ENCODE measurements at regions not wholly inside any gene's neighbourhood (a gene's known extent, or its start where the extent isn't known, plus 50 kb on each side); places are given as distances from the start of the nearest gene placed in this dataset.

DNA sequence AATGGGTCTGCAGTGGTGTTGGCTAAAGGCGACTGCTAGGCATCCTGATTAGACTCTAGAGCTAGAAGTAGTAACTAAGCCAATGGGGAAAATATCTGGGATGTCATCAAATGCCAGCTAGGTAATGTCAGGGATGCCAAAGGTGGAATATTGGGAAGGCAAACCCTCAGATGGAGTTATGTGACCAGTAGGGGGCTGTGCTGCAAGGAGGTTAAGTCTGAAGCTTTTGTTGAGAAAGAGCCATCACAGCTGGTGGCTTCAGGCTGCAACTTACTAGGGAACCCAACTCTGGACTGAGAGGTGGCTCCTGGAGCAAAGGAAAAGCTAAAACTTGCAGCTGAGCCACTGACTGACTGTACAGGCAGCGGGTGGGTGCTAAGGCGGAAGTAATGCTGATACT is 576.9 kb upstream of the GHITM start:
- TF ChIP-seq CTCF (IDR thresholded peaks at IDR 0.05; ENCODE audit: borderline replicate concordance, extremely low read depth, insufficient read depth) = no peak
- Histone ChIP-seq H3K4me3 (ENCODE audit: low read length in 3 of 3) (no peak overlapping the region), H3K36me3 (ENCODE audit: control insufficient read depth in 2 of 3, insufficient read depth in 3 of 3, low read length in 3 of 3) (no peaks in the 10 kb centered on the region), H3K9ac (ENCODE audit: low read length in 3 of 3) (no peak overlapping the region), H3K4me1 (ENCODE audit: control insufficient read depth in 2 of 3, insufficient read depth in 2 of 3, low read depth in 1 of 3, low read length in 3 of 3) (no peaks in the 10 kb centered on the region), H3K9me3 (ENCODE audit: control insufficient read depth in 2 of 3, insufficient read depth in 1 of 3, low read length in 3 of 3) (no peaks in the 10 kb centered on the region), H3K27me3 (ENCODE audit: control insufficient read depth, insufficient read depth, low read length) (no peaks in the 10 kb centered on the region), H3K27ac (ENCODE audit: low read depth in 2 of 2, low read length in 2 of 2) (no peak overlapping the region)
- intact Hi-C loops (cut with DNase I) = no loop called here
- DNase-seq (no peak), FAIRE-seq (no peak)

- H3K9ac ChIP-seq (ENCODE audit: low read length in 3 of 3) = no peak overlapping the region
- FAIRE-seq = no peak
- H3K4me1 ChIP-seq (ENCODE audit: control insufficient read depth in 2 of 3, insufficient read depth in 2 of 3, low read depth in 1 of 3, low read length in 3 of 3) = no peaks in the 10 kb centered on the region
- no peaks in the 10 kb centered on the region for H3K27me3 ChIP-seq (ENCODE audit: control insufficient read depth, insufficient read depth, low read length)
- H3K36me3 ChIP-seq (ENCODE audit: control insufficient read depth in 2 of 3, insufficient read depth in 3 of 3, low read length in 3 of 3) = no peaks in the 10 kb centered on the region
- peak in 1 of 5 donors; percentile 68 for DNase-seq
- H3K27ac ChIP-seq (ENCODE audit: low read depth in 2 of 2, low read length in 2 of 2) = no peak overlapping the region
- no peak for TF ChIP-seq CTCF (IDR thresholded peaks at IDR 0.05; ENCODE audit: borderline replicate concordance, extremely low read depth, insufficient read depth)
- intact Hi-C loops (cut with DNase I) = no loop called here
- H3K4me3 ChIP-seq (ENCODE audit: low read length in 3 of 3) = no peak overlapping the region
- H3K9me3 ChIP-seq (ENCODE audit: control insufficient read depth in 2 of 3, insufficient read depth in 1 of 3, low read length in 3 of 3) = no peaks in the 10 kb centered on the region
These were observed 574.3 kb upstream of the GHITM start for GRCh38 chr10:83564889-83565588.

DNA sequence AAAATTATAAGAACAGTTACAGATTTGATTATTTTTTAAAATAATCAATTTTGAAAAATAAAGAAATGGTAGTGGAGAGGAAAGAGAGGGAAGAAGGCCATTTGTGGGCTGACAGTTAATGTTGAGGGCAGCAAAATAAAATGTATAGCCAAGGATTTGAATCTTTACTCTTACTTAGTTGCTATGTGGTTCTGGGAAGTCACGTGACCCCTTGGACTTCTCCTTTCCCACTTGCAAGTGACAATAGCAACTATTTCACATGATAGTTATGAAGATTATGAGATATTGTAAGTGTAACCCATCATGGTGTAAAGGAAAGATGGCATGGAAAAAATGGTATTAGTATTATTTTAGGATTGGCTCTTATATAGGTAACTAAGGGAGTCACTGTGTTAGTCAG is 567.3 kb upstream of the GHITM start:
- Histone ChIP-seq H3K4me1 (ENCODE audit: control insufficient read depth in 2 of 3, insufficient read depth in 2 of 3, low read depth in 1 of 3, low read length in 3 of 3) (no peaks in the 10 kb centered on the region), H3K9me3 (ENCODE audit: control insufficient read depth in 2 of 3, insufficient read depth in 1 of 3, low read length in 3 of 3) (no peaks in the 10 kb centered on the region), H3K36me3 (ENCODE audit: control insufficient read depth in 2 of 3, insufficient read depth in 3 of 3, low read length in 3 of 3) (no peaks in the 10 kb centered on the region), H3K27ac (ENCODE audit: low read depth in 2 of 2, low read length in 2 of 2) (no peak overlapping the region), H3K27me3 (ENCODE audit: control insufficient read depth, insufficient read depth, low read length) (no peaks in the 10 kb centered on the region), H3K9ac (ENCODE audit: low read length in 3 of 3) (no peak overlapping the region), H3K4me3 (ENCODE audit: low read length in 3 of 3) (no peak overlapping the region)
- no peak for FAIRE-seq
- no peak for DNase-seq
- no peak for TF ChIP-seq CTCF (IDR thresholded peaks at IDR 0.05; ENCODE audit: borderline replicate concordance, extremely low read depth, insufficient read depth)
- intact Hi-C loops (cut with DNase I) = no loop called here

DNA sequence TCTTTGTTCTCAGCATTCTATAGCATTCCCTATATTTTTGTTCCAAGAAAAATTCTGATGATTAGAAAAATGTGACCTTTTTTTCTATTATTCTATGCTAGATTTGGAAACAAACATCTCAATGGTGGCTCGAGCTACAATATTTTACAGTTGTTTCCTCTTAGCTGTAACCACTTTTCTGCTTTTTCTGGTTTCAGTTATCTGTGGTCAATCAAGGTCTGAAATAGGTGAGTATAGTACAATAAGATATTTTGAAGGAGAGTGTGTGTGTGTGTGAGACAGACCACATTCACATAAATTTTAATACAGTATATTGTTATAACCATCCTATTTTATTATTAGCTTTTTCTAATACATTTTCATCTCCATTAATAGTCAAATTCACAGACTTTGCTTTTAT is 564.5 kb upstream of the GHITM start:
- Histone ChIP-seq H3K36me3 (ENCODE audit: control insufficient read depth in 2 of 3, insufficient read depth in 3 of 3, low read length in 3 of 3) (no peaks in the 10 kb centered on the region), H3K9me3 (ENCODE audit: control insufficient read depth in 2 of 3, insufficient read depth in 1 of 3, low read length in 3 of 3) (peaks cover 0 to 12% (median 0%) of the 10 kb centered on the region in 3 donors), H3K4me1 (ENCODE audit: control insufficient read depth in 2 of 3, insufficient read depth in 2 of 3, low read depth in 1 of 3, low read length in 3 of 3) (no peaks in the 10 kb centered on the region), H3K27ac (ENCODE audit: low read depth in 2 of 2, low read length in 2 of 2) (no peak overlapping the region), H3K4me3 (ENCODE audit: low read length in 3 of 3) (no peak overlapping the region), H3K9ac (ENCODE audit: low read length in 3 of 3) (no peak overlapping the region), H3K27me3 (ENCODE audit: control insufficient read depth, insufficient read depth, low read length) (no peaks in the 10 kb centered on the region)
- DNase-seq (no peak), FAIRE-seq (no peak)
- no peak for TF ChIP-seq CTCF (IDR thresholded peaks at IDR 0.05; ENCODE audit: borderline replicate concordance, extremely low read depth, insufficient read depth)
- intact Hi-C loops (cut with DNase I) = no loop called here
